PC-9 (cell line): ENCODE measurements at regions not wholly inside any gene's neighbourhood (a gene's known extent, or its start where the extent isn't known, plus 50 kb on each side); places are given as distances from the start of the nearest gene placed in this dataset.

ENCODE experiments used
- EZH2 ChIP-seq: fragments of 200-600 bp; sonication (generic); IDR thresholded peaks from 2 replicates; pipeline ENCODE4 v1.8.0; 2017; ENCODE audit warnings: antibody characterized with exemption, low read depth
- TF ChIP-seq, protein P1 (sequence below): fragments of 200-600 bp; sonication (generic); conservative IDR thresholded peaks from 2 replicates; pipeline ENCODE4 v1.6.1; 2017; ENCODE audit warnings: mixed run types, antibody characterized with exemption, mild to moderate bottlenecking, moderate library complexity

DNA sequence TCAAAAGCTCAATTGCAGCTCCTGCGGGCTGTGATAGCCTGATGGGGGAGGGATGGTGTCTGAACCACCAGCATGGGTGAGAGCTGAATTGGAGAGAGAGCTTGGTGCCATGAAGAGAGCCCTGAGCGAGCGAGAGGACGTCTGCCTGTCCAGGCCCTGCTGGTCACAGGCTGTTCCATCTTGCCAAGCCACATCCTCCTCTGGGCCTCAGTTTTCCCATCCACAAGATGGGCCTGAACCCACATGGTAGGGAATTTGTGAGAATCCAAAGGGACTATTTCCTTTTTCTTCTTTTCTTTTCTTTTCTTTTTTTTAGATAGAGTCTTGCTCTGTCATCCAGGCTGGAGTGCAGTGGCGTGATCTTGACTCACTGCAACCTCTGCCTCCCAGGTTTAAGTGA is 276.4 kb downstream of the VRK1 start:
- TF ChIP-seq, protein P1, sequence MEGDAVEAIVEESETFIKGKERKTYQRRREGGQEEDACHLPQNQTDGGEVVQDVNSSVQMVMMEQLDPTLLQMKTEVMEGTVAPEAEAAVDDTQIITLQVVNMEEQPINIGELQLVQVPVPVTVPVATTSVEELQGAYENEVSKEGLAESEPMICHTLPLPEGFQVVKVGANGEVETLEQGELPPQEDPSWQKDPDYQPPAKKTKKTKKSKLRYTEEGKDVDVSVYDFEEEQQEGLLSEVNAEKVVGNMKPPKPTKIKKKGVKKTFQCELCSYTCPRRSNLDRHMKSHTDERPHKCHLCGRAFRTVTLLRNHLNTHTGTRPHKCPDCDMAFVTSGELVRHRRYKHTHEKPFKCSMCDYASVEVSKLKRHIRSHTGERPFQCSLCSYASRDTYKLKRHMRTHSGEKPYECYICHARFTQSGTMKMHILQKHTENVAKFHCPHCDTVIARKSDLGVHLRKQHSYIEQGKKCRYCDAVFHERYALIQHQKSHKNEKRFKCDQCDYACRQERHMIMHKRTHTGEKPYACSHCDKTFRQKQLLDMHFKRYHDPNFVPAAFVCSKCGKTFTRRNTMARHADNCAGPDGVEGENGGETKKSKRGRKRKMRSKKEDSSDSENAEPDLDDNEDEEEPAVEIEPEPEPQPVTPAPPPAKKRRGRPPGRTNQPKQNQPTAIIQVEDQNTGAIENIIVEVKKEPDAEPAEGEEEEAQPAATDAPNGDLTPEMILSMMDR, result no peak
- TF ChIP-seq EZH2, result no peak
